GM13976 (cell line): ENCODE measurements at regions not wholly inside any gene's neighbourhood (a gene's known extent, or its start where the extent isn't known, plus 50 kb on each side); places are given as distances from the start of the nearest gene placed in this dataset.

Source experiments
- DNase-seq: peaks from one replicate; pipeline ENCODE4 v3.0.0; 2012; ENCODE audit warnings: low spot score
- in situ Hi-C: fragments of 300-500 bp; cut with MboI; formaldehyde crosslinking; loops from one replicate; pipeline ENCODE4 v1.12.0; 2022; ENCODE audit warnings: low sequenced_read_pairs, mixed read lengths, inconsistent platforms; ENCODE audit not compliant: unreplicated experiment
- TF ChIP-seq, protein P1 (sequence below): IDR thresholded peaks from 2 replicates; pipeline ENCODE4 v1.5.1; 2012; ENCODE audit warnings: borderline replicate concordance, mild to moderate bottlenecking; ENCODE audit not compliant: insufficient read depth; ENCODE audit errors: extremely low read depth, missing control alignments, control extremely low read depth

DNA sequence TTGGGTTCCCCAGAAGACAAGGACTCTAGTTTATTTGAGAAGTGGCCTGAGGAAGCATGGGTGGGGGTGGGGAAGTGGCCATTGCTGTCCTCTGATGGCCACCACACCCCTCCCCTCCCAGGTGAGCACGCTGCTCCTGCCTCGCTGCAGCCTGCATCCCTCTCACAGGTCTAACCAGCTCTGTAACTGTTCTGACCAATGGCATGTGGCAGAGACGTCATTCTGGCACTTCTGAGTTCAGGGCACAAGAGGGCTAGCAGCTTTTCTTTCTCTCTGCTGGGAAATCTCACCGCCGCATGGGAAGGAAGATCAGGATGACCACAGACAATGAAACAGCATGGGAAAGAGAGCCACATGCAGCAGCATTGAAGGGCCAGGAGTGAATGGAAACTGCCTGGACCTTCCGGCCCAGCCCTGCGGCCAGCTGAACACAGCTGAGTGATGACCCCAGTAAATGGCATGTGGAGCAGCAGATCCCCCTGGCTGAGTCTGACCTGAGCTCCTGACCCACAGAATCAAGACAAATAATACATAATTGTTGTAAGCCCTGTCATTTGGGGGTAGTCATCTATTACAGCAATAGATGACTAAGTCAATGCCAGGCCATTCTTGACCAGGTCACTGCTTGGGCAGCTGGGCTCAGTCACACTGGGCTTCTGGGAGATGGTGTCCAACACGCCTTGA, 179.8 kb downstream of the LINC00237 start:
- TF ChIP-seq, protein P1, sequence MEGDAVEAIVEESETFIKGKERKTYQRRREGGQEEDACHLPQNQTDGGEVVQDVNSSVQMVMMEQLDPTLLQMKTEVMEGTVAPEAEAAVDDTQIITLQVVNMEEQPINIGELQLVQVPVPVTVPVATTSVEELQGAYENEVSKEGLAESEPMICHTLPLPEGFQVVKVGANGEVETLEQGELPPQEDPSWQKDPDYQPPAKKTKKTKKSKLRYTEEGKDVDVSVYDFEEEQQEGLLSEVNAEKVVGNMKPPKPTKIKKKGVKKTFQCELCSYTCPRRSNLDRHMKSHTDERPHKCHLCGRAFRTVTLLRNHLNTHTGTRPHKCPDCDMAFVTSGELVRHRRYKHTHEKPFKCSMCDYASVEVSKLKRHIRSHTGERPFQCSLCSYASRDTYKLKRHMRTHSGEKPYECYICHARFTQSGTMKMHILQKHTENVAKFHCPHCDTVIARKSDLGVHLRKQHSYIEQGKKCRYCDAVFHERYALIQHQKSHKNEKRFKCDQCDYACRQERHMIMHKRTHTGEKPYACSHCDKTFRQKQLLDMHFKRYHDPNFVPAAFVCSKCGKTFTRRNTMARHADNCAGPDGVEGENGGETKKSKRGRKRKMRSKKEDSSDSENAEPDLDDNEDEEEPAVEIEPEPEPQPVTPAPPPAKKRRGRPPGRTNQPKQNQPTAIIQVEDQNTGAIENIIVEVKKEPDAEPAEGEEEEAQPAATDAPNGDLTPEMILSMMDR: no peak
- DNase-seq: no peak
- in situ Hi-C loops: no loop called here

DNA sequence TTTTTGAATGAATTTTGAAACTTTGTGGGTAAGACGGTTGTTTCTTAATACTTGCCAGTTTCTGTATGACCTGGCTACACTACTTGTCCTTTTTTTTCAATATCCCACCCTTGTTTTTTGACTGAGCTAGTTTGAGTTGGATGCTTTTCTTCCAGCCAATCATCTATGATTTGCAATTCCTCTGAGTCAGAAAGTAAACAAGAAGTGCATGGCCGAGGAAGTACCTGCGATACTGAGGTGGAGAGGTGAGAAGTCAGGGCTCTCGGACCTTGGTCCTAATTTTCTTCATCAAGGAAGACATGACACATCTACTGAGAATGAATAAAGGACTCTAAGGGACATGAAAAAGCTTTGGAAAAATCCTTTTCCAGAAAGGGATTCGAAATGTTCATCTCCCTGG, 185.7 kb downstream of the LINC00237 start:
- in situ Hi-C loops: no loop called here
- TF ChIP-seq, protein P1: no peak
- DNase-seq: no peak

DNA sequence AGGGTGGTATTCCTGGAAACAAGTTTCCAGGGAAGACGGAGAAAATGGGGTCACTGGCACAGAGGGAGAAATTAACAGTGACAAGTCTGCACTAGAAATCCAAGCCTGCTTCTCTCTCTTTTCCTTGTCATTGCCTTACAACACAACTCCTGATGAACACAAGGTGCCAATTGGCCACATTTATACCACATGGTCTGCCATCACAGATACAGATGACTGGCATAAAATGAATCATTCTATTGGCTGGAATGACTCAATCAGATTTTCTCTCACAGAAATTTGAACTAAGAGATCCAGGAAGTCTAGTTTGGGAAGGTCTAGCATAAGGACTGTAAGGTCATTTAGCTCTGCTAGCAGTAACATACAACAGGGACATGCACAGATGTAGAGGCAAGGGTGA, 190.3 kb downstream of the LINC00237 start:
- no peak for DNase-seq
- in situ Hi-C loops: no loop called here

DNA sequence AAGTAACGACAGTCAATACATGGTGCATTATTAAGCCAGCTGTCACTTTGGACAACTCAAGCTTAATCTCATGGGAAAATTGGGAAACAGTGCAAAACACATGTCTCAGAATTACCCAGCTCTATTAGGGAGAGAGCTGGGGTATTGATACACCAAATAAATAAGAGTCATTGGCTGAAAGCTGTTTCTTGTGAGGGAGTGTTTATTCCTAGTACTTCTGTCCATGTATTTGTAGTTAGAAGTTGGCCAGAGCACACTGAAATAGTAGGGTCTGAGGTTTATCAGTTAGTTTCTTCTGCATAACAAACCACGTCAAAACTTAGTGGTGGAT, 192.0 kb upstream of the RALGAPA2 start:
- in situ Hi-C loops: no loop called here
- DNase-seq: no peak
- TF ChIP-seq, protein P1: no peak

More for the DNA sequence above, 190.3 kb downstream of the LINC00237 start:
- TF ChIP-seq, protein P1: no peak

DNA sequence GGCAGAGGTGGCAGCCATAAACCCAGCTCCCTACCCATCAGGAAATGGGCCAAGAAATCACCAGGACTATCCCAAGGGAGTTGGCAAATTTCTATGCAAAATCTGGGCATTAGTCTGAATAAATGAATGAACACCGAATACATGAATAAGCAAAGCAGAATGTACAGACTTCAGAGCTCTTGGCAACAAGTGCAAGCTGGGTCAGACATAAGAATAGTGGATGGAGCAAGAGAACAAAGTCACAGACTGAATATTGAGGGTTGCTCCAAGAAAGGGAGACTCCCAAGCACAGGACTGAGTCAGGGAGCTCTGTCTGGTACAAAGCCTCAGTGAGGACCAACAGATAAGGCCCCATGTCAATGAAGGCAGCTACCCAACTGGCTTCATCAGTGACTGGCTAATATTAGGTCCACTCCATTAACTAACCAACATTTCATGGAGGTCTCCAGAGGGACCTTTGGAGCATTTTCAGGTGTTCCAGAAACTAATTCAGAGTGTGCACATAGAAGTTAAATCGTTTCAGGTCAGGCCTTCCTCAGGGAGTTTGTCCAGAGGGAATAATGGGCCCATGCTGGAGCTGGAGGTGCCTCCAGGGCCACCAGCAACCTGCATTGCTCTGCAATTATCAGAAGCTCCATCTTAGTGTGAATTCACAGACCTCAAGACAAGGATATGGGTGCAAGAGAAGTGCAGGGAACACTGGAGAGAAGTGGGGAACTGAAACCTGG, 191.5 kb upstream of the RALGAPA2 start:
- in situ Hi-C loops: no loop called here
- DNase-seq: no peak
- TF ChIP-seq, protein P1: no peak

DNA sequence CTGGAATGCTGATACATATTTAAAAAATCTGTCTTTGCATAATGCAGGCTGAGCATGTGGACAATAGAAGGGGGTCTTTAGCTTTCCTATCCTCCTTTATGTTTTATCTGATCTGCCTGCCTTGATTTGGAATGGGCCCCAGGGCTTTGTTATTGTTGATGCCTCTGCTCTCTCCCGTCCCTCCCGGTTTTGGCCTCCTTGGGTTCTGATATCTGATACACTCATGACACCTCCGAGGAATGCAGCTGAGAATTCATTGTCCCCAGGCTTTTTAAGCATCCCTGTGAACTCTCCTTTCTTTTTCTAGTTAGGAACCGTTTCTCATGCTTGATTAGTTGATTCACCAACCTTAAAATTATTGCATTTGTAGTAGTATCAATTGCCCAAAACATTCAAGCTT, 185.5 kb upstream of the RALGAPA2 start:
- no peak for DNase-seq
- TF ChIP-seq, protein P1: no peak
- in situ Hi-C loops: no loop called here
